HUES64 (cell line): ENCODE measurements at regions not wholly inside any gene's neighbourhood (a gene's known extent, or its start where the extent isn't known, plus 50 kb on each side); places are given as distances from the start of the nearest gene placed in this dataset.

ENCODE experiments used
- H3K27ac ChIP-seq: 2 replicates; pipeline ENCODE4 v1.7.0; 2013; ENCODE audit warnings: low read depth, low read length, inconsistent platforms
- H3K27me3 ChIP-seq: 2 replicates; pipeline ENCODE4 v1.6.1; 2013; ENCODE audit warnings: mild to moderate bottlenecking, low read length; ENCODE audit not compliant: insufficient read depth
- H3K36me3 ChIP-seq: 2 replicates; pipeline ENCODE4 v1.6.1; 2013; ENCODE audit warnings: mild to moderate bottlenecking, low read length; ENCODE audit not compliant: insufficient read depth
- H3K4me1 ChIP-seq: 2 replicates; pipeline ENCODE4 v1.6.1; 2013; ENCODE audit warnings: mild to moderate bottlenecking, low read length, moderate library complexity; ENCODE audit not compliant: insufficient read depth
- H3K4me3 ChIP-seq: 2 replicates; pipeline ENCODE4 v1.5.1; 2013; ENCODE audit warnings: mild to moderate bottlenecking, low read length, moderate library complexity
- H3K9ac ChIP-seq: 2 replicates; pipeline ENCODE4 v1.6.1; 2013; ENCODE audit warnings: mild to moderate bottlenecking, low read depth, low read length
- H3K9me3 ChIP-seq: 2 replicates; pipeline ENCODE4 v1.6.1; 2013; ENCODE audit warnings: low read depth, low read length; ENCODE audit not compliant: insufficient read depth
- whole genome bisulfite sequencing: fragments of 150-250, 120-280 bp; methylation state at CpG from one replicate; pipeline ENCODE4 v1.1.7; 2013; ENCODE audit warnings: missing lambda C conversion rate; 5-methylcytosine and 5-hydroxymethylcytosine counted together

- Histone ChIP-seq H3K27ac (no peak overlapping the region), H3K4me3 (no peak overlapping the region), H3K9me3 (peaks cover 11% of the 10 kb centered on the region; the same call in 1 of the 2 replicates), H3K4me1 (no peaks in the 10 kb centered on the region), H3K9ac (no peak overlapping the region), H3K36me3 (no peaks in the 10 kb centered on the region), H3K27me3 (no peaks in the 10 kb centered on the region)
- WGBS = 100% methylated on average over 1 of the region's 3 CpGs
Observed at GRCh38 chr3:74564560-74564959, 49.9 kb downstream of the CNTN3 start.

GRCh38 chr3:74562558-74563269 is 51.7 kb downstream of the CNTN3 start:
- H3K9ac ChIP-seq = no peak overlapping the region
- peaks cover 11% of the 10 kb centered on the region; the same call in 1 of the 2 replicates for H3K9me3 ChIP-seq
- H3K36me3 ChIP-seq = no peaks in the 10 kb centered on the region
- no peak overlapping the region for H3K4me3 ChIP-seq
- no peaks in the 10 kb centered on the region for H3K27me3 ChIP-seq
- WGBS = 94% methylated on average over 8 of the region's 8 CpGs
- no peak overlapping the region for H3K27ac ChIP-seq
- no peaks in the 10 kb centered on the region for H3K4me1 ChIP-seq

GRCh38 chr3:74561881-74562280 is 52.6 kb downstream of the CNTN3 start:
- Histone ChIP-seq H3K4me1 (no peaks in the 10 kb centered on the region), H3K9me3 (peaks cover 11% of the 10 kb centered on the region; the same call in 1 of the 2 replicates), H3K4me3 (no peak overlapping the region), H3K9ac (no peak overlapping the region), H3K27me3 (no peaks in the 10 kb centered on the region), H3K36me3 (no peaks in the 10 kb centered on the region), H3K27ac (no peak overlapping the region)
- 94% methylated on average over 2 of the region's 2 CpGs for WGBS

GRCh38 chr3:74559261-74559660 is 55.2 kb downstream of the CNTN3 start:
- no peaks in the 10 kb centered on the region for H3K27me3 ChIP-seq
- no peak overlapping the region for H3K27ac ChIP-seq
- peaks cover 7% of the 10 kb centered on the region; the same call in 1 of the 2 replicates for H3K9me3 ChIP-seq
- H3K9ac ChIP-seq = no peak overlapping the region
- no peaks in the 10 kb centered on the region for H3K4me1 ChIP-seq
- no peak overlapping the region for H3K4me3 ChIP-seq
- whole genome bisulfite sequencing = 88% methylated on average over 5 of the region's 5 CpGs
- no peaks in the 10 kb centered on the region for H3K36me3 ChIP-seq

- Histone ChIP-seq H3K36me3 (no peaks in the 10 kb centered on the region), H3K4me3 (no peak overlapping the region)
- WGBS = 96% methylated on average over 3 of the region's 3 CpGs
Observed at GRCh38 chr3:74550686-74551085, 63.8 kb downstream of the CNTN3 start.

GRCh38 chr3:74546426-74546825 is 68.0 kb downstream of the CNTN3 start:
- Histone ChIP-seq H3K9me3 (no peaks in the 10 kb centered on the region), H3K27me3 (no peaks in the 10 kb centered on the region), H3K4me1 (no peaks in the 10 kb centered on the region), H3K36me3 (no peaks in the 10 kb centered on the region), H3K27ac (no peak overlapping the region), H3K9ac (no peak overlapping the region), H3K4me3 (no peak overlapping the region)
- WGBS = 86% methylated on average over 4 of the region's 4 CpGs

More at GRCh38 chr3:74550686-74551085, 63.8 kb downstream of the CNTN3 start:
- Histone ChIP-seq H3K27me3 (no peaks in the 10 kb centered on the region), H3K4me1 (no peaks in the 10 kb centered on the region), H3K27ac (no peak overlapping the region), H3K9me3 (no peaks in the 10 kb centered on the region), H3K9ac (no peak overlapping the region)

GRCh38 chr3:74542441-74542840 is 72.0 kb downstream of the CNTN3 start:
- WGBS = no CpG with 5 or more reads among the region's 2 CpGs
- Histone ChIP-seq H3K27ac (no peak overlapping the region), H3K36me3 (no peaks in the 10 kb centered on the region), H3K4me1 (no peaks in the 10 kb centered on the region), H3K4me3 (no peak overlapping the region), H3K27me3 (no peaks in the 10 kb centered on the region), H3K9me3 (no peaks in the 10 kb centered on the region), H3K9ac (no peak overlapping the region)

- no peak overlapping the region for H3K4me3 ChIP-seq
- no peaks in the 10 kb centered on the region for H3K9me3 ChIP-seq
- H3K27ac ChIP-seq = no peak overlapping the region
- no peaks in the 10 kb centered on the region for H3K4me1 ChIP-seq
- no peaks in the 10 kb centered on the region for H3K27me3 ChIP-seq
- H3K36me3 ChIP-seq = no peaks in the 10 kb centered on the region
- 93% methylated on average over 3 of the region's 3 CpGs for WGBS
- H3K9ac ChIP-seq = no peak overlapping the region
Observed at GRCh38 chr3:74539876-74540275, 74.6 kb downstream of the CNTN3 start.

- Histone ChIP-seq H3K27me3 (peaks cover 2% of the 10 kb centered on the region; the same call in 1 of the 2 replicates), H3K4me1 (no peaks in the 10 kb centered on the region), H3K27ac (no peak overlapping the region), H3K9me3 (no peaks in the 10 kb centered on the region), H3K36me3 (no peaks in the 10 kb centered on the region), H3K4me3 (no peak overlapping the region), H3K9ac (no peak overlapping the region)
- WGBS = 90% methylated on average over 1 of the region's 1 CpG
Observed at GRCh38 chr3:74538669-74539068, 75.8 kb downstream of the CNTN3 start.

- H3K9ac ChIP-seq = no peak overlapping the region
- 94% methylated on average over 2 of the region's 2 CpGs for WGBS
- no peak overlapping the region for H3K4me3 ChIP-seq
- H3K4me1 ChIP-seq = no peaks in the 10 kb centered on the region
- no peak overlapping the region for H3K27ac ChIP-seq
- H3K36me3 ChIP-seq = no peaks in the 10 kb centered on the region
- H3K27me3 ChIP-seq = peaks cover 6% of the 10 kb centered on the region; the same call in 1 of the 2 replicates
- H3K9me3 ChIP-seq = no peaks in the 10 kb centered on the region
Observed at GRCh38 chr3:74537857-74538256, 76.6 kb downstream of the CNTN3 start.

- H3K4me1 ChIP-seq = no peaks in the 10 kb centered on the region
- H3K27ac ChIP-seq = no peak overlapping the region
- H3K4me3 ChIP-seq = no peak overlapping the region
- H3K9me3 ChIP-seq = no peaks in the 10 kb centered on the region
- peaks cover 6% of the 10 kb centered on the region; the same call in 1 of the 2 replicates for H3K27me3 ChIP-seq
- H3K9ac ChIP-seq = no peak overlapping the region
- H3K36me3 ChIP-seq = no peaks in the 10 kb centered on the region
- WGBS = 93% methylated on average over 4 of the region's 4 CpGs
Observed at GRCh38 chr3:74537164-74537563, 77.3 kb downstream of the CNTN3 start.
